D341Med (cell line): ENCODE measurements at regions not wholly inside any gene's neighbourhood (a gene's known extent, or its start where the extent isn't known, plus 50 kb on each side); places are given as distances from the start of the nearest gene placed in this dataset.
"Not testable (repeated sequence)": the region's sequence is repeated elsewhere in the genome, so short reads cannot be mapped to it uniquely, and the experiment has no call there.

Experiments
- DNase-seq: peaks from one replicate; pipeline ENCODE4 v3.0.0; 2012; ENCODE audit warnings: low spot score

DNA sequence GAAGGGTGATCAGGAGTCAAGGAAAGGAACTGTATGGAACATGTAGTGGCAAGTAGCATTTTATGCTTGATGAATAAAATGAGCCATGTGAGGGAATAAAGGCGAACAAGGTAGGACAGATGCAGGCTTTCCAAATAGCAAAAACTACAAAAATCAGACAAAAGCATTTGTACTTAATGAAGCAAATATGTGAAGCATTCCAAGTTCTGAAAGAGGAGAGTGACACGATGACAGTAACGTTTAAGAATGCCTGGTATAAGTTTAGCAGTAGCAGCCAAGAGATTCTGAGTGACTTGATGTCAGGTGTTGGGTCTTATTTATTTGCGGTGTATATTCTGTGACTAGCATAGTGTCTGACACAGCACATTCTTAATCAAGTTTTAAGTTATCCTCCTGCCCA, 408.2 kb upstream of the RASGRP1 start:
- no peak for DNase-seq

DNA sequence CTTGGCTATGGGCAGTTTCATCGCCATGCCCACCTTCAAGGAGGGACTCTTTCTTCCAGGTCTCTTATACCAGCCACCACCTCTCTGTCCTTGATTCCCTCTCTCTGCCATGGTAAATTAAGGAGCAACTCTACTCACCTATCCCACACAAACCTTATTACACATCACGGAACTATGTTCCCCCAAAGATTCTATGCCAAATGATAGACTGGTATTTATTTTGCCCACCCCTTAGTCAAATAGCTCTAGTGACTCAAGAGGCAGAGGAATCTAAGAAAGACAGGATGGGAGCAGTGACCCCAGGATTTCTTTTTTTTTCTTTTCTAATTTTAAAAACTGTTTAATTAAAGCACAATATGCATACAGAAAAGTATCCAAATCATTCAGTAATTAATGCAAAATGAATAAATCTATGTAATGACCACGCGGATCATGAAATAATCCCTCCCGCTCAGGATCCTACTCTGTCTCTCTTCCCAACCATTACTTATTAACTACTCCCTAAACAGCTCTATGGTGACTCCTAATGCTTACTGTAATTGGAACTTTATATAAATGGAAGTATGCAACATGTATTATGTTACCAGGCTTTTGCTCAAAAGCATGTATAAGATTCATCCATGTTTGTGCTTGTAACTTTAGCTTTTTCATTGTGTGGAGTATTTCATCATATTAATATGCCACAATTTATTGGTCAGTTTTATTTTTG, 410.8 kb upstream of the RASGRP1 start:
- DNase-seq, result no peak

DNA sequence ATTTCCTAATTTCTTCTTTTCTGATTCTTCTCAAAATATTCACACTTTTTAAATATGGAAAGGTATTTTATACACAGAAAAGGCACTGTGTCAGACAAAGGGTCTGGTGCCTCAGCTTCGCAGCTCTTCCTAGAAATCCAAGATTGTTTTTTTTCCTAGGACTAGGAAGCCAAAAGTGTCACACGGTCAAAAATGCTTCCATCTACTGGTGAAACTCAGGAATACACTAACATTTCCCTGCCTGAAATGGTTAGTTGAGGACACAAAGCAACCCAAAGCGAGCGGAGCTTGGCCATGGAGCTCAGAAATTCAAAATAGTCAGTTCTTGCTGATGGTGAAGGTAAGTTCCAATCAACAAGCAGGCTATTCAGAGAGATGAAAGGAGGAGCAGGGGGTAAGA, 426.5 kb upstream of the RASGRP1 start:
- DNase-seq, result peak; percentile 36

DNA sequence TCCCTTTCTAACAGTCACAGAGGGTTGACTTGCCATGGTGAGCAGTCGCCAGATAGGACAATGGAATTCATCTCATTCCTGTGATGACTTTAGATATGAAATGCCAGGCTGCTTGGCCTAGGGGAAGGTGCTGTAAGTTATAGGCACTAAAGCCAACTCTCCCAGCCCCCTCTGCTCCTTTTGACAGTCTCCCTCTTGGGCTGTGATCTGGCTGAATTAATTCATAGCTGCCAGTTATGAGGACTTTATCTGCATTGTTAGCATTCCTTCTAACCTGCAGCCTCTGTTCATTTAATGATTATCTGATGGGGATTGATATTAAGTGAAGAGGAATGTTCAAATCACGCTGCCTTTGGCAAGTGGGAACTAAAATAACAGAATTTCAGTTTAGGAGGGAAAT, 427.1 kb upstream of the RASGRP1 start:
- no peak for DNase-seq

DNA sequence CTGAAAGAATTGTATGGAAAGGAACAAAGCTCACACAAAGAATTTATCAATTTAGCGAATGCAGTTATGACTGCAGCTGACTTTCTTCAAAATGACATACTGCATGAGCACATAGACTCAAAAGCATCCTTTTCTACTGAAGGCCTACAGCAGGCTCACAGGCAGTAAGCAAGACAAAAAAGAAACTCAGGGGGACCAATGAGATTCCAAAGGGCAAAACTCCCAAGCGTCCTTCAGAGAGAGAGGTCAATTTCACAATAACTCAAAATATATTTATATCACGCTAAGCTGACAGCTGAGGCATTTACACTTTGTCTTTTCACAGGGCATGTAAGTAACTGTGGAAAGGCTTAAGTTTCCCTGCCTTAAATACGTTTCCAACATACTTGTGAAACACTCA, 427.9 kb upstream of the RASGRP1 start:
- no peak for DNase-seq

DNA sequence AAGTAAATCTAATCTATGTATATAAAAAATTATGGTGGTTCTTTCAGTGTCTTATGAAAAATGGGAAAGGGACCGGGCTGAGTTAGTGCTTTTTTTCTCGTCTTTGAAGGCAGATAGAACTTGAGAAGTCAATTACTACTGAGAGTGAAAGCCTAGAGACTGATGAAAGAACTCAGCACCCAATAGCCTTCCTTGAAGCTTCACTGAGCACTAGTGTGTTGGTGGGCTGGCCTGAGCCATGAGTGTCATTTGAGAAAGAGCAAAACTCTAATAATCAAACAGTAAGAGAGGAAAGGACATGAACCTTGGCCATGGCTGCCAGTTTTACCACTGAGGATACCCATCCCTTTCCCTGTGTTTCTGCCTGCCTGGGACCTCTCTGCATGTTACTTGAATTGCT, 428.3 kb upstream of the RASGRP1 start:
- DNase-seq, result no peak

DNA sequence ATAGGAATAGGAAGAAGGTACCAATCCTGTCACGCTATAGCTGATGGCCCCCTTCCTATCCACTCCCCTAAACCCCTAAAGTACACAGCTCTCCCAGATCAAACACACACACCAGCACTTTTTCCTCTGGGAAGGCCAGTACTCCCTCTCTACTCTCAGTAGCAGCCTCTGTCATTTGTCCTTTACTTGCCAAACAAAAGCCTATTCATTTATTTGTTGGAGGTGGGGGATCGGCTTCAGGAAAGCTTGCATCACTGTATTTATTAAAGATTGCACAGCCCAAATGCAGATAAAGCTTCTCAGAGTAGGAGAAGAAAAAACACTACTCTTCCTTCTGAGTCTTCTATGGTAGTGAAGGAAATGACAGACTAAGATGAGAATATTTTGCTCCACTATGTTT, 429.7 kb upstream of the RASGRP1 start:
- DNase-seq, result no peak

DNA sequence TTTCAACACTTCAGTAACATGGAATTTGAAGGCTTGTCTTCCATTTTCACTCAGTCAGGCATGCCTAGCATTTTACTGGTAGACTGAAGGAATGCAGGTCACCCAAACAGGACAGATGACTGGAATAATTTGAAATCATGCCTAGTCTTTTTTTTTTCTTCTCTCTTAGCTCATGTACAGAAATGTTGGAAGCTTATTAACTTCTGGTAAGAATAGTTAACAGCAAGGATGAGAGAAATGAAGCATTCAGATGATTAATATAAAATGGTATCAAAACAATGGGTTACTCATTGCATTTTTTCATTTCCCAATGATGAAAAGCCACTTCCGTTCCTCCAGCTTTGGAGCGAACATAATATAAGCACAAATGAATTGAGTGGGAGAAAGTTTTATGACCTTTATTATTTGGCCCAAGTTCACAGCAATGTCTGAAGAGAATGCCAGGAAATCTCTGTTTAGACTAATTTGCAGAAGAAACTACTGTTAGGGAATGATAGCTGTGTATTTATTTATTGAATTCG, 431.6 kb upstream of the RASGRP1 start:
- no peak for DNase-seq

DNA sequence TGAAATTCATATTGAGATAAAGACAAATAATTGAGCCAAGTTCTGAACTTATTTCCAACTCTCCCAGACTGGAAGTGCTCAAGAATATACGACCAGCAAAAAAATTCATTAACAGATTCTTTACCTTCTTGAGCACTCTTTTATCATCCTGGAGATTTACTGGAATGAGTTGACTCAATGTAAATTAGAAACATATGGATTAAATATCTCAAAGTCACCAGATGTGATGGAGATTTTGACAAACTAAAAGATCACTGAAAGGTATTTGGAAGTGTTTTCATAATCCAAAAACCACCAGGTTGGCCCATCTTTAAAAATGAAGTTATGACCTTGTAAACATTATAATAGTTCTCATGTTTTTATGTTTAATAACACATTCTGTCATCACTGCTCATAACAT, 433.2 kb upstream of the RASGRP1 start:
- DNase-seq, result no peak

DNA sequence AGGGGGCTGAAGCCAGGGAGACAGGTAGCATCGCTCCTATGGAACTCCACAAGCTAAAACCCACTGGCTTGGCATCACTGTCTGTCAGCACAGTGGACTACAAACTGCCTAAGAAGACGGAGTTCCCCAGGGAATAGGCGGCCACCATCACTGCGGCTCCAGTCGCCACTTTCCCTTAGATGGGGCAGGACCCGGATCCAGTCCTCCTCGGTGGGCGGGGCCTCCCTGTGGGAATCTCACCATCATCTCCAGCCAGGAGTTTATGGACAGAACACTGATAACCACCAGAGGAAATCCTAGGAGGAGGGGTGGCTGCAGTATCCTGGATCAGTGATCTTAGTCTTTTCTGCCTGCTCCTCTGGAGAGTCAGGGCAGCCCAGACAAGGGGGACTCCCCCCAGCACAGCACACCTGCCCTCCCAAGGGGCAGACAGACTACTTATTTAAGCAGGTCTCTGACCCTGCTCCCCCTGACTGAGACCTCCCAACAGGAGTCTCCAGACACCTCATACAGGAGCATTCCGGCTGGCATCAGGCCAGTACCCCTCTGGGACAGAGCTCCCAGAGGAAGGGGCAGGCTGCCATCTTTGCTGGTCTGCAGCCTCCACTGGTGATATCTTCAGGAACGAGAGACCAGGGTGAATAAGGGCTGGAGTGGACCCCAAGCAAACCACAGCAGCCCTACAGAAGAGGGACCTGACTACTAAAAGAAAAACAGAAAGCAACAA, 435.6 kb upstream of the RASGRP1 start:
- no peak for DNase-seq

DNA sequence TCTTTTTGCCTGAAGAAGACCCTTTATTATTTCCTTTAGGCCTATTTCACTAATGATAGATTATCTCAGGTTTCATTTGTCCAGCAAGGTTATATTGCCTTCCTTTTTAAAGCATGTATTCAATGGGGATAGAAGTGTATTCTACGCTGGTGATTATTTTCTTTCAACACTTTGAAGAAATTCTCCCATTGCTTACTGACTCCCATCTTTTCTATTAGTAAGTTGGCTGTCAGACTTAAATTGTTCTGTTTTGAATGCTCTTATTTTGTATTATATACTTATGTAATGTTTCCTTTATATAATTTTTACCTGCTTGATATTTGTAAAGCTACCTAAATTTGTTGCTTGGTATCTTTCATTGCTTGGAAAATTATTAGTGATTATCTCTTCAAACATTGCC, 445.1 kb upstream of the RASGRP1 start:
- no peak for DNase-seq

DNA sequence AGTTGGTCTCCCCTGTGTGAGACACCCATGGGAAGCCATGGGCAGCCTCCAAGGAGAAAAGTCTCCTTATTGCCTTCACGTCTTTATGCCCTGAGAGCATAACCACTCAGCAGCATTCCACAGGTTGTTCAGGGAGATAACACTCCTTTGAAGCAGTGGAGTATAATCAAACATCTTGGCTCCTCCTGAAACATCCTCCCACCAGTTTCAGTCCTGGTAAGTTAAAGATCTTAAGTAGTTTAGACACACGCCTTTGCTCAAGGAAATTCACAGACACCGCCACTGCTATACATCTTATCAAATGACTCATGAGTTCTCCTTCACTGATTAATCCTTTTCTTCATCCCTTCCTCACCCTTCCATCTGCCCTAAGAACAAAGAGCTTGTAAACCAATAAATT, 446.5 kb upstream of the RASGRP1 start:
- not testable (repeated sequence) for DNase-seq

DNA sequence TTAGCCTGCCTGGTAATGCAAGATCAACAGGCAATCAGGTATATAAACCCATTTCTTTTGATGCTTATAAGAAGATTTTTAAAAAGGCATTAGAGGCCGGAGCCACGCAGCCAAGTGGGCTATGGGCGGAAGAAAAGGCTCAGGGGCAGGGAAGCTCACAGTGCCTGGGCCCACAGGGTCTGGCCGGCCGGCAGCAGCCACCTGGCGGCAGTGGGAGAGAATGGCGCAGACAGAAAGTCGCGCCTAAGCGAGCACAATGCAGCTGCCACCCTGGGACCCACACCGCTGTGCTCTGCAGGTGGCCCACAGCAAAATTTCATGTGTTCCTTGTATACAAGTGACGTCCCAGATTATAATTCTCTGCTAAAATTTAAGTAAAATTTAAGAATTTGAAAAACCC, 448.6 kb upstream of the RASGRP1 start:
- no peak for DNase-seq

DNA sequence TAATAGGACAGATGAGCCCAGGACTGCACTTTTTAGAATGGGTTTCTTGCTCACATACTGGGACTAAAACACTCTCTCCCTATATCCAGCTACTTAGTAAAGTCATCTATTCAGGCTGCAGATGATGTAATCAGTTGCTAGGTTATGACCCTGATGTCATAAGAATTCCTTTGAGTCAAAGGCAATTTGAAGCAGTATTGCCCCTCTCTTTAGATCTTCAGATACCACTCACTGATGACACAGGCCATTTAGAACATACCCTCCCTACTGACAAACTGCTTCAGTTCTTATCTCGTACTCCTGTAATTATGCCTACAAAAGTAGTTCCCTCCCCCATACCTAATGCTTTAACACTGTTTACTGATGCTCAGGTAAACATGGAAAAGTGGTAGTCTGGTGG, 450.1 kb upstream of the RASGRP1 start:
- DNase-seq, result no peak

DNA sequence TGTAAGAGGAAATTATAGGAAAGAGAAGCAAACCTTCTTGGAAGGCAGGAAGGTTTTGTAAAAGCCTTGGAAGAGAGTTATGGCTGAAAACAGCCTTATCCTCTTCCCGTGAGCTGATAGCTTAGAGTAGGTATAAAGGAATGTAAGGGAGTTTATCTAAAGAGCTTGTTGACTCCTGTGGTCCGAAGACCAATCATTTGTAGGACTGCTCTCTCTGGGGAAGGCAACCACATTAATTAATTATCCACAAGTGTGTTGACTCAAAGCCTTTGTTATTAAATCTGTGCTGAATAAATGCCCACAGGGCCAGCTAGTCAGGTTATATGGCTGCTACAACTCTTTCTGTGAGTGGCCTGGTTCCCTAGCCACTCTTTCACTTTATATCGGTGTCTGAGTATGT, 452.1 kb upstream of the RASGRP1 start:
- DNase-seq, result no peak

DNA sequence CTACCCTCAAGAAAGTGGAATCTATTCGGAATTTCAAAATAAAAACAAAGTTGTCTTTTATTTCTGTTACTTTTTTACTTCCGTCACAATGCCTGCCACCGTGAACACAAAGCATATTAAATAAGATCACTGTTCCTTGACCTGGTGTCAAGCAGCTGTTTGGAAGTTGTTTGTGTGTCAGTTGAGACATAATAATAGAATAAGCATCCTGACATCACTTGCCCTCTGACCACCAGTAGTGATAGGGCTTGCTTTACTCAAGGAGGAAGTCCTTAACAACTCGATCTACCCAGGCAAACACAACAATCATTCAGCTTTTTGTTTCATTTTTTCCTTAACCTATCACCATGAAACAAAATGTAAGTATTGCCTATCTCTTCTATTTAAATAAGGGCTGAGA, 454.4 kb upstream of the RASGRP1 start:
- DNase-seq, result no peak

DNA sequence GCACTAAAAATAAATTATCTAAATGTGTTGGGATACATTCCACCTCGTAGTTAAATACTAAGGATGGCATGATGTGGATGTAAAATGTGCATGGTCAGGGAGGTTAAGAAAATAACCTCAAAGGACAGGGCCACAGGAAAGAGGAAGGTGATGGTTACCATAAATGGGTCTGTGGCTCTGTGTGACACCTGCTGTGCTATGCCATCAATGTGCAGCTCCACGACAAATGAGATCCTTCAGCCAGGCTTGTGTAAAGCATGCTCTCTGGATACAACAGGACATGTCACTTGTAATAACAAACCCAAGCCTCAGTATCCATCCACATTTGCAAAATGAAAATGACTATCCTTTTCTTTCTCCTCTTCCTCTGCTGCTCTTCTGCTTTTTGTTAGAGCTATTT, 456.7 kb upstream of the RASGRP1 start:
- no peak for DNase-seq

DNA sequence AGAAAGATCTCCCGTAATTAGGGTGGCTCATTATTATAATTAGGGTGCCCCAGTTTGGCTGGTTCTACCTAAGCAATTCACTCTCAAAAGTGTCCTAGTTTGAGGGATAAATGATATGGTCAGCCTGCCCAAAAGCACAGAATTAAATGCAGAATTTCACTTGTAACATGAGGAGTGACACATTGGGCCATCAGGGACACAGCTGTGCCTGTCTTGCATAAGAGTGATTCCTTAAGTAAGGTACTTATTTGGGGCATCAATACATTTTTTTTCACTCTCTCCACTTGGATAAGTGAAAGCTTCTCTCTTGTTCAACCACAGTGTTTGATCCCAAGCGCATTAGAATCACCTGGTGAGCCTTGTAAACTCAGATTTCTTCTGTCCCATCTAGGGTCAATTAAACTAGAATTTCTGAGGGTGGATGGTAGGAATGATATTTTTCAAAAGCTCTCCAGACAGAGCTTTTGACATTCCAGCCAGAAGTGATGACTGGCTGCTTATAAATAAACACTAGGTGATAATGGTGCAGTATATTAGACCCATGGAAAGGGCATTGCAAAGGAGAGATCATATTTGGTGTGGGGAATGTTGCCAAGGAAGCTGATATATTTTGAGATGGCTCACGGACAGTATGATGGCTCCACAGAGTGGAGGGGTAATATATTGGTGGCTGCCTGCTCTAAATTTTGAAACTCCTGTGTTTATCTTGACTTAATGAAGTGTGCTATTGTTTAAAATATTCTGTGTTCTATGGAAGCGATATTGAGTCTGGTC, 458.1 kb upstream of the RASGRP1 start:
- DNase-seq, result no peak

DNA sequence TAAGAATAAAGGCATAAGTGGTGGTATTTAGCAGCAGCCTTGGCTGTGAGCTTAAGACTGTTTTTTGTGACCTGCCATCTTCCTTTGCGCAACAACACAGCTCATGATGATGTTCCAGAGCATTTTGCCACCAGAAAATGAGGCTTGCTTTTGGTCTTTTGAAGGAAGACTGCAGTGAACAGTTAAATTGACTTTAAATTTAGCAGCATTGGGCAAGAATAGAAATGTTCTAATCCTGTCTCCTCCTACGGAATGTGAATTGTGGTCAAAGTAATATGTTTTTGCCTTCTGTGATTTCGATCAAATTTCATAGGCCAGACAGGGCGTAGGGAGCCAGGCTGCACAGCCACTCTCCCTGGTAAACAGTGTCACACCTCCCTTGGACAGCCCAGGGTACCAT, 460.7 kb upstream of the RASGRP1 start:
- DNase-seq, result no peak

DNA sequence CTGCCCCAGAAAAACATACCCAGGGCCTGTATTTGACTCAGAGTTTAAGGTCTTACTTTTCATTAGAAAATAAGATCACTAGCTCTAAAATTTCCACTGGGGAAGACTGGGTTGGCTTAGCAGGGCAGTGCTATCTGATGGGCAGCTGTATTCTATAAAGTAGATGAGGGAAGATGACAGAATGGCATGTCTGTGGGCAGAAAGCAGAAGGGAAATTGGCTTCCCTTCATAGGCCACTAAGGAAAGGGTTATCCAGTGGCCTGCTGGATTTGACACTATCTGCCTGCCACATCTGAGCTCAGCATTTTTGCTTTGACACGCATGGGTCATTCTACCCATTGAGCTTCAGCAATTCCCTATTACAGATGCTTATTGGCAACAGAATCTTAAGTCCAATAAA, 461.3 kb upstream of the RASGRP1 start:
- DNase-seq, result no peak

DNA sequence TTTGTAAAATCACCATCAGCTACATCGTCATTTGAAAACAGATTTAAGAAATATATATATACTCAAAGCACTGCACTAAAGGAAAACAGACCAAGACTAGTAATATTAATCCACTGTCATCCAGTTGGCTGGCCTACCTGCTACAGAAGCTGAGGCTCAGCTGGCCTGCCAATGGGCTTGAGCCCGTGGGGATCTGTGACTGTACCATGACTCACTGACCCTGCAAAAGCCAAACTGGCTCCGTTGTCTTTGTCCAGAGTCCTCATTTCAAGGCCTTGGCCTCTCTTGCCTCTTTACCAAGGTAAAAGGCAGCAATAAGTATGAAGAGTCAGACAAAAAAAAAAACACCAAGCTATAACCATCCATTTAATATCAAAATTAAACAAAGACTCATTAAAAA, 463.5 kb upstream of the RASGRP1 start:
- no peak for DNase-seq

DNA sequence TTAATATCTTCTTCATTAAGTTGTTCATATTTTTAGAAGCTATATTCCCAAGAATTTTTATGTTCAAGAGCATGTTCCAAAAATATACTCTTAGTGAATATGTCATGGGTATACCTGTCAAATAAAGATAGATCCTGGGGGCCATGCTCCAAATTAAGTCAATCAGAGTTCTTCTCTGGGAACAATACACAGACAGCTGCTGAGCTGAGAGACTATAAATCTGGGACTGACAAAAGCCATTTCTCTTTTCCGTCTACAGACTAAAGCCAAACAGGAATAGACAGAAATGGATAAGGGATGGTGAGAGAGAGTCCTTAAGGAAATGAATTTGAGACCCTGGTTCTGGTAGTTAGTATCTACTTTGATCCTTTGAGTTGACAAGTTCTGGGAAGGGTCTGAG, 465.1 kb upstream of the RASGRP1 start:
- DNase-seq, result no peak
